H1 (cell line): ENCODE measurements at regions not wholly inside any gene's neighbourhood (a gene's known extent, or its start where the extent isn't known, plus 50 kb on each side); places are given as distances from the start of the nearest gene placed in this dataset.

Experiments used
- CTCF ChIA-PET: fragments of 300-600 bp; sonication (Branson Sonifier 250); formaldehyde crosslinking; loops from one replicate; lab custom pipeline; 2021; ENCODE audit not compliant: partially characterized antibody; lab: Charles Lee
- POLR2A ChIA-PET: fragments of 300-600 bp; sonication (Branson Sonifier 250); formaldehyde crosslinking; loops from one replicate; lab custom pipeline; 2021; ENCODE audit warnings: inconsistent platforms; ENCODE audit not compliant: partially characterized antibody; lab: Charles Lee
- DNase-seq, 2 experiments: peaks; one replicate each; pipeline versions ENCODE4 v3.0.0 to v3.0.0-alpha.2; 2010 to 2022; ENCODE audit warnings: low spot score in 2 of 2, low read depth in 1 of 2, mixed read lengths in 1 of 2
- FAIRE-seq: peaks from 2 replicates; lab custom pipeline; 2011; peaks lifted over from hg19 to GRCh38; lab: Jason Lieb, UNC
- H2AFZ ChIP-seq: 2 replicates; pipeline ENCODE4 v1.8.1; 2012; ENCODE audit warnings: low read length, inconsistent platforms
- H2AK5ac ChIP-seq: 2 replicates; pipeline ENCODE4 v1.6.1; 2013; ENCODE audit warnings: low read depth, low read length
- H2BK120ac ChIP-seq: replicated peaks from 2 replicates; pipeline ENCODE3; 2013; ENCODE audit warnings: low read depth, low read length, inconsistent platforms
- H2BK12ac ChIP-seq: 2 replicates; pipeline ENCODE4 v1.6.1; 2013; ENCODE audit warnings: low read depth, low read length
- H2BK15ac ChIP-seq: 2 replicates; pipeline ENCODE4 v1.6.1; 2013; ENCODE audit warnings: low read length
- H2BK20ac ChIP-seq: 2 replicates; pipeline ENCODE4 v1.6.1; 2013; ENCODE audit warnings: low read length
- H2BK5ac ChIP-seq: 2 replicates; pipeline ENCODE4 v1.6.1; 2013; ENCODE audit warnings: low read depth, low read length
- H3K14ac ChIP-seq: 2 replicates; pipeline ENCODE4 v1.6.1; 2013; ENCODE audit warnings: inconsistent platforms; ENCODE audit not compliant: insufficient read length
- H3K18ac ChIP-seq: 2 replicates; pipeline ENCODE4 v1.6.1; 2013; ENCODE audit warnings: low read length; ENCODE audit errors: extremely low read depth
- H3K23ac ChIP-seq: 2 replicates; pipeline ENCODE4 v1.6.1; 2013; ENCODE audit warnings: inconsistent platforms; ENCODE audit not compliant: insufficient read length
- H3K23me2 ChIP-seq: 2 replicates; pipeline ENCODE4 v1.6.1; 2013; ENCODE audit warnings: low read depth, low read length
- H3K27ac ChIP-seq: 2 replicates; pipeline ENCODE4 v1.6.1; 2011; ENCODE audit warnings: low read depth, low read length, inconsistent platforms
- H3K27me3 ChIP-seq, 4 experiments: replicated peaks in 1 of 4; 1 replicate in 1 of 4; 2 replicates in 3 of 4; pipeline versions ENCODE4 v1.6.1 to v1.8.1; 2011 to 2013; ENCODE audit warnings: low read length in 3 of 4, mild to moderate bottlenecking in 3 of 4, inconsistent platforms in 2 of 4, mixed read lengths in 2 of 4, moderate library complexity in 1 of 4; ENCODE audit not compliant: control insufficient read depth in 3 of 4, insufficient read depth in 3 of 4; ENCODE audit errors: extremely low read depth in 1 of 4
- H3K36me3 ChIP-seq, 4 experiments: 2 replicates each; pipeline versions ENCODE4 v1.6.1 to v1.8.1; 2011 to 2013; ENCODE audit warnings: mild to moderate bottlenecking in 4 of 4, low read length in 3 of 4, moderate library complexity in 2 of 4, control low read depth in 1 of 4, inconsistent platforms in 1 of 4; ENCODE audit not compliant: insufficient read depth in 4 of 4, control insufficient read depth in 2 of 4
- H3K4ac ChIP-seq: replicated peaks from 2 replicates; pipeline ENCODE3; 2013; ENCODE audit warnings: low read length, low read depth, mixed read lengths, inconsistent platforms; ENCODE audit not compliant: insufficient read length
- H3K4me1 ChIP-seq, 4 experiments: replicated peaks in 1 of 4; 1 replicate in 1 of 4; 2 replicates in 3 of 4; pipeline versions ENCODE4 v1.6.1 to v1.8.1; 2011 to 2013; ENCODE audit warnings: low read length in 3 of 4, inconsistent platforms in 2 of 4, mixed read lengths in 1 of 4; ENCODE audit not compliant: insufficient read depth in 4 of 4, control insufficient read depth in 3 of 4
- H3K4me2 ChIP-seq, 2 experiments: 2 replicates each; pipeline versions ENCODE4 v1.6.1 to v1.8.1; 2011 to 2013; ENCODE audit warnings: low read depth in 2 of 2, low read length in 2 of 2, control low read depth in 1 of 2, inconsistent platforms in 1 of 2, mild to moderate bottlenecking in 1 of 2; ENCODE audit not compliant: insufficient read depth in 1 of 2
- H3K4me3 ChIP-seq, 4 experiments: fragments of 200-600, 300-600 bp in 1 of 4; sonication (generic), shearing (Covaris generic), sonication (Bioruptor Twin) in 1 of 4; 2 replicates each; pipeline versions ENCODE4 v1.5.1 to v1.8.1; 2011 to 2016; ENCODE audit warnings: low read length in 4 of 4, low read depth in 3 of 4, control low read depth in 2 of 4, inconsistent platforms in 2 of 4, mild to moderate bottlenecking in 2 of 4, mixed read lengths in 1 of 4, moderate library complexity in 1 of 4; ENCODE audit not compliant: insufficient read depth in 2 of 4; ENCODE audit errors: extremely low read depth in 1 of 4
- H3K56ac ChIP-seq: replicated peaks from 2 replicates; pipeline ENCODE3; 2013; ENCODE audit warnings: low read depth, mild to moderate bottlenecking, mixed read lengths, low read length, inconsistent platforms; ENCODE audit not compliant: insufficient read length
- H3K79me1 ChIP-seq: 2 replicates; pipeline ENCODE4 v1.6.1; 2013; ENCODE audit warnings: low read depth, low read length, control low read depth
- H3K79me2 ChIP-seq, 2 experiments: 2 replicates each; pipeline versions ENCODE4 v1.6.1 to v1.8.1; 2012 to 2013; ENCODE audit warnings: low read length in 2 of 2, mild to moderate bottlenecking in 2 of 2, inconsistent platforms in 1 of 2; ENCODE audit not compliant: insufficient read depth in 2 of 2, control insufficient read depth in 1 of 2
- H3K9ac ChIP-seq, 4 experiments: replicated peaks in 1 of 4; 1 replicate in 1 of 4; 2 replicates in 3 of 4; pipeline versions ENCODE4 v1.6.1 to v1.8.1; 2011 to 2013; ENCODE audit warnings: low read depth in 3 of 4, low read length in 3 of 4, control low read depth in 2 of 4, mild to moderate bottlenecking in 2 of 4, moderate library complexity in 2 of 4, inconsistent platforms in 1 of 4; ENCODE audit errors: extremely low read depth in 1 of 4
- H3K9me3 ChIP-seq, 2 experiments: 2 replicates each; pipeline versions ENCODE4 v1.6.1 to v1.8.1; 2012 to 2013; ENCODE audit warnings: mild to moderate bottlenecking in 2 of 2, moderate library complexity in 2 of 2, control low read depth in 1 of 2, inconsistent platforms in 1 of 2, low read depth in 1 of 2, low read length in 1 of 2, mixed read lengths in 1 of 2; ENCODE audit not compliant: insufficient read depth in 2 of 2
- H4K20me1 ChIP-seq, 2 experiments: replicated peaks in 1 of 2; 2 replicates each; pipeline versions ENCODE3 to v1.8.1; 2011 to 2013; ENCODE audit warnings: inconsistent platforms in 2 of 2, low read length in 2 of 2, mild to moderate bottlenecking in 1 of 2; ENCODE audit not compliant: insufficient read depth in 2 of 2, control insufficient read depth in 1 of 2
- H4K5ac ChIP-seq: 2 replicates; pipeline ENCODE4 v1.6.1; 2013; ENCODE audit warnings: low read length, low read depth, mixed read lengths, inconsistent platforms; ENCODE audit not compliant: insufficient read length
- H4K8ac ChIP-seq: 2 replicates; pipeline ENCODE4 v1.8.0; 2013; ENCODE audit warnings: mild to moderate bottlenecking, moderate library complexity, low read length, inconsistent platforms; ENCODE audit not compliant: insufficient read depth; ENCODE audit errors: extremely low read depth
- H4K91ac ChIP-seq: replicated peaks from 2 replicates; pipeline ENCODE3; 2013; ENCODE audit warnings: low read length, mixed read lengths, inconsistent platforms; ENCODE audit not compliant: insufficient read length
- ATF3 ChIP-seq: IDR thresholded peaks from 2 replicates; pipeline ENCODE4 v1.6.1; 2011; ENCODE audit warnings: low read depth, mild to moderate bottlenecking, low read length; ENCODE audit not compliant: insufficient read depth
- CEBPB ChIP-seq: IDR thresholded peaks from 2 replicates; pipeline ENCODE4 v1.6.1; 2012; ENCODE audit warnings: low read depth, low read length
- CREB1 ChIP-seq: IDR thresholded peaks from 2 replicates; pipeline ENCODE4 v1.6.1; 2012; ENCODE audit warnings: inconsistent platforms
- YY1 ChIP-seq: IDR thresholded peaks from 2 replicates; pipeline ENCODE4 v1.6.1; 2011; ENCODE audit warnings: low read depth, mild to moderate bottlenecking, low read length

- Histone ChIP-seq H3K14ac (no peak overlapping the region), H4K20me1 (no peaks in the 10 kb centered on the region), H3K27ac (no peak overlapping the region), H2BK5ac (no peak overlapping the region), H2BK20ac (no peak overlapping the region), H3K9me3 (peaks cover 25 to 56% of the 10 kb centered on the region in 2 experiments), H3K9ac (no peak overlapping the region), H3K79me1 (no peaks in the 10 kb centered on the region), H3K56ac (no peak overlapping the region), H3K23ac (no peak overlapping the region), H2BK15ac (no peak overlapping the region), H2BK120ac (no peak overlapping the region), H4K91ac (no peak overlapping the region), H3K23me2 (no peaks in the 10 kb centered on the region), H3K4me3 (no peak overlapping the region), H4K8ac (no peak overlapping the region), H3K4me2 (no peak overlapping the region), H4K5ac (no peak overlapping the region), H2BK12ac (no peak overlapping the region), H3K36me3 (no peaks in the 10 kb centered on the region), H3K18ac (no peak overlapping the region), H3K79me2 (no peaks in the 10 kb centered on the region), H3K4ac (no peak overlapping the region), H2AK5ac (no peak overlapping the region), H3K4me1 (no peaks in the 10 kb centered on the region), H3K27me3 (no peaks in the 10 kb centered on the region), H2AFZ (no peak overlapping the region)
- ChIA-PET POLR2A (no interaction called here), CTCF (no interaction called here)
- DNase-seq (no peak), FAIRE-seq (no peak)
- TF ChIP-seq CREB1 (no peak), YY1 (no peak), ATF3 (no peak), CEBPB (no peak)
Observed at GRCh38 chrY:7923476-7924017, 1012.0 kb upstream of the AMELY start.
